Panc1 (cell line): ENCODE measurements at regions not wholly inside any gene's neighbourhood (a gene's known extent, or its start where the extent isn't known, plus 50 kb on each side); places are given as distances from the start of the nearest gene placed in this dataset.

Experiments
- ATAC-seq: fragments of 200-7000 bp; cut with Tn5 transposase; 2 replicates; pipeline ENCODE4 v1.9.1; 2020; ENCODE audit warnings: mild to moderate bottlenecking, moderate library complexity
- BruUV-seq: library from RNA; stranded (reverse); fragments of 400-500 nt; replicated peaks from 2 replicates; lab custom pipeline; 2021; lab: Mats Ljungman, UMichigan
- CTCF ChIA-PET: fragments of 300-600 bp; sonication (Branson Sonifier 250); formaldehyde crosslinking; loops from one replicate; lab custom pipeline; 2022; ENCODE audit warnings: antibody characterized with exemption; lab: Charles Lee
- POLR2A ChIA-PET: fragments of 300-600 bp; sonication (Branson Sonifier 250); formaldehyde crosslinking; loops from one replicate; lab custom pipeline; 2022; ENCODE audit warnings: antibody characterized with exemption; lab: Charles Lee
- DNase-seq: peaks from one replicate; pipeline ENCODE4 v3.0.0-alpha.2; 2010; ENCODE audit warnings: low read depth, low spot score
- H3K27ac ChIP-seq: 2 replicates; pipeline ENCODE4 v1.5.1; 2011; ENCODE audit warnings: mild to moderate bottlenecking, low read length, inconsistent platforms
- H3K27me3 ChIP-seq: fragments of 200-500 bp; sonication (Bioruptor generic); 2 replicates; pipeline ENCODE4 v1.6.0; 2014; ENCODE audit warnings: low read length, inconsistent platforms; ENCODE audit not compliant: control insufficient read depth, insufficient read depth
- H3K36me3 ChIP-seq: fragments of 200-500 bp; sonication (Bioruptor generic); 2 replicates; pipeline ENCODE4 v1.5.1; 2014; ENCODE audit warnings: inconsistent platforms, mild to moderate bottlenecking, low read length, moderate library complexity; ENCODE audit not compliant: control insufficient read depth, insufficient read depth
- H3K4me1 ChIP-seq: 2 replicates; pipeline ENCODE4 v1.5.1; 2011; ENCODE audit warnings: inconsistent platforms, mild to moderate bottlenecking, low read length, moderate library complexity; ENCODE audit not compliant: control insufficient read depth, insufficient read depth
- H3K4me3 ChIP-seq, 2 experiments: 2 replicates each; pipeline ENCODE4 v1.5.1; 2011 to 2012; ENCODE audit warnings: low read depth in 2 of 2, low read length in 2 of 2, mild to moderate bottlenecking in 2 of 2, inconsistent platforms in 1 of 2, moderate library complexity in 1 of 2
- H3K9me3 ChIP-seq: fragments of 200-500 bp; sonication (Bioruptor generic); 2 replicates; pipeline ENCODE4 v1.5.1; 2014; ENCODE audit warnings: low read depth, mild to moderate bottlenecking, inconsistent platforms, low read length, moderate library complexity; ENCODE audit not compliant: control insufficient read depth, insufficient read depth
- CTCF ChIP-seq: fragments of 450-650 bp; IDR thresholded peaks from 2 replicates; pipeline ENCODE4 v1.5.1; 2017; ENCODE audit warnings: mild to moderate bottlenecking
- POLR2AphosphoS5 ChIP-seq: IDR thresholded peaks from 2 replicates; pipeline ENCODE4 v1.6.1; 2012; ENCODE audit warnings: mild to moderate bottlenecking, low read depth, low read length, moderate library complexity
- REST ChIP-seq, 2 experiments: IDR thresholded peaks; 2 replicates each; pipeline ENCODE4 v1.6.1; 2011 to 2012; ENCODE audit warnings: low read depth in 2 of 2, control low read depth in 1 of 2, low read length in 1 of 2, mild to moderate bottlenecking in 1 of 2, moderate library complexity in 1 of 2; ENCODE audit not compliant: insufficient read depth in 1 of 2
- SIN3A ChIP-seq: IDR thresholded peaks from 2 replicates; pipeline ENCODE4 v1.6.1; 2012; ENCODE audit warnings: low read depth, mild to moderate bottlenecking, low read length, moderate library complexity, borderline replicate concordance; ENCODE audit not compliant: insufficient read depth
- TCF7L2 ChIP-seq: IDR thresholded peaks from 2 replicates; pipeline ENCODE4 v1.6.1; 2011; ENCODE audit warnings: mild to moderate bottlenecking, low read depth, low read length, inconsistent platforms
- in situ Hi-C: cut with HindIII; loops from 2 replicates; pipeline ENCODE4 v1.10.0; 2016; ENCODE audit warnings: low sequenced_read_pairs, low pct_unique_long_range_greater_than_20kb
- intact Hi-C: fragments of 100-400 bp; cut with micrococcal nuclease; formaldehyde crosslinking; loops from one replicate; pipeline ENCODE4 v1.10.0; 2022; ENCODE audit not compliant: unreplicated experiment

GRCh38 chr2:11067221-11068078, 87.8 kb upstream of the SLC66A3 start:
- intact Hi-C loops, result no loop called here
- no TSS peak for BruUV-seq
- POLR2A ChIA-PET, result no interaction called here
- Histone ChIP-seq H3K27me3 (peaks cover 13% of the 10 kb centered on the region), H3K4me1 (no peaks in the 10 kb centered on the region), H3K36me3 (no peaks in the 10 kb centered on the region), H3K27ac (no peak overlapping the region), H3K9me3 (no peaks in the 10 kb centered on the region), H3K4me3 (no peak overlapping the region)
- ATAC-seq, result no peak
- in situ Hi-C loops, result no loop called here
- no peak for TF ChIP-seq POLR2AphosphoS5
- TF ChIP-seq SIN3A, result no peak
- no peak for TF ChIP-seq TCF7L2
- TF ChIP-seq REST (IDR thresholded peaks at IDR 0.05; ENCODE audit: insufficient read depth in 1 of 2, low read depth in 2 of 2, low read length in 1 of 2), result no peak
- TF ChIP-seq CTCF, result no peak
- CTCF ChIA-PET, result no interaction called here
- DNase-seq, result no peak

- no TSS peak for BruUV-seq
These were observed 87.1 kb upstream of the SLC66A3 start for GRCh38 chr2:11068079-11068741.

More at GRCh38 chr2:11068079-11068741, 87.1 kb upstream of the SLC66A3 start:
- ATAC-seq (no peak), DNase-seq (no peak)
- ChIA-PET CTCF (no interaction called here), POLR2A (no interaction called here)
- peaks cover 13% of the 10 kb centered on the region for H3K27me3 ChIP-seq
- no peak overlapping the region for H3K27ac ChIP-seq
- no peaks in the 10 kb centered on the region for H3K9me3 ChIP-seq
- no peaks in the 10 kb centered on the region for H3K4me1 ChIP-seq
- TF ChIP-seq CTCF, result no peak
- no peak for TF ChIP-seq SIN3A
- TF ChIP-seq POLR2AphosphoS5, result no peak
- no peak for TF ChIP-seq TCF7L2
- TF ChIP-seq REST (IDR thresholded peaks at IDR 0.05; ENCODE audit: insufficient read depth in 1 of 2, low read depth in 2 of 2, low read length in 1 of 2), result no peak
- H3K36me3 ChIP-seq, result no peaks in the 10 kb centered on the region
- no peak overlapping the region for H3K4me3 ChIP-seq
- in situ Hi-C loops (no loop called here), intact Hi-C loops (no loop called here)
